Neural progenitor cell (in vitro differentiated cells): ENCODE measurements at regions not wholly inside any gene's neighbourhood (a gene's known extent, or its start where the extent isn't known, plus 50 kb on each side); places are given as distances from the start of the nearest gene placed in this dataset.

Experiments used
- EZH2phosphoT487 ChIP-seq: fragments of 200-600 bp; sonication (generic); IDR thresholded peaks from 2 replicates; pipeline ENCODE4 v1.6.1; 2017; ENCODE audit warnings: antibody characterized with exemption
- TF ChIP-seq, protein P1 (sequence below): fragments of 200-600 bp; sonication (generic); IDR thresholded peaks from 2 replicates; pipeline ENCODE4 v1.5.1; 2017; ENCODE audit warnings: antibody characterized with exemption, mild to moderate bottlenecking

DNA sequence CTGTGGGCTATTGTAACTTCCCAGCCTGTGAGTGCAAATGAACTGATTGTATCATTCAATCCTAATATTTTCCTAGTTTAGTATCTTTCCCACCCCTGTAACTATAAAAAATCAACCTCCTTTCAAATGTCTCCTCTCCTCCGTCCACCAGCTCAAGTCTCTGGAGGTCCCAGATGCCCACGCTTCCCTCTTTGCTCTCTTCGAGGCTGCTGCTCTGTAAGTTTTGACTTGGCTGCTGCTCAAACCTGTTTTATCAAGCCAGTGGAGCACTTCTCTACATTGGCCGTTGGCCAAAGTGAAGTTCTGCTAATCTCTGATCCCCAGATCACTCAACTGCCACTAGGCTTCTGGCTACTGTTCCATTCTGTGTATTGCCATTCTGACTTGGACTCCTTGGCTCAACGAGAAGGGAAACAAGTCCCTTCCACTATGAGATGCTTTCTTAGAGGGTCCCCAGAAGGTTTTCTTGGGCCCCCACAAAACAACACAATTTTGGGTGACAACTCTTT lies 60.7 kb upstream of the RAPGEF2 start:
- TF ChIP-seq EZH2phosphoT487: no peak
- TF ChIP-seq, protein P1, sequence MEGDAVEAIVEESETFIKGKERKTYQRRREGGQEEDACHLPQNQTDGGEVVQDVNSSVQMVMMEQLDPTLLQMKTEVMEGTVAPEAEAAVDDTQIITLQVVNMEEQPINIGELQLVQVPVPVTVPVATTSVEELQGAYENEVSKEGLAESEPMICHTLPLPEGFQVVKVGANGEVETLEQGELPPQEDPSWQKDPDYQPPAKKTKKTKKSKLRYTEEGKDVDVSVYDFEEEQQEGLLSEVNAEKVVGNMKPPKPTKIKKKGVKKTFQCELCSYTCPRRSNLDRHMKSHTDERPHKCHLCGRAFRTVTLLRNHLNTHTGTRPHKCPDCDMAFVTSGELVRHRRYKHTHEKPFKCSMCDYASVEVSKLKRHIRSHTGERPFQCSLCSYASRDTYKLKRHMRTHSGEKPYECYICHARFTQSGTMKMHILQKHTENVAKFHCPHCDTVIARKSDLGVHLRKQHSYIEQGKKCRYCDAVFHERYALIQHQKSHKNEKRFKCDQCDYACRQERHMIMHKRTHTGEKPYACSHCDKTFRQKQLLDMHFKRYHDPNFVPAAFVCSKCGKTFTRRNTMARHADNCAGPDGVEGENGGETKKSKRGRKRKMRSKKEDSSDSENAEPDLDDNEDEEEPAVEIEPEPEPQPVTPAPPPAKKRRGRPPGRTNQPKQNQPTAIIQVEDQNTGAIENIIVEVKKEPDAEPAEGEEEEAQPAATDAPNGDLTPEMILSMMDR: no peak
